PC-3 (cell line): ENCODE measurements at regions not wholly inside any gene's neighbourhood (a gene's known extent, or its start where the extent isn't known, plus 50 kb on each side); places are given as distances from the start of the nearest gene placed in this dataset.

Experiments used
- ATAC-seq: fragments of 200-7000 bp; cut with Tn5 transposase; 2 replicates; pipeline ENCODE4 v1.9.1; 2020; ENCODE audit warnings: mild to moderate bottlenecking, moderate library complexity
- BruUV-seq: library from RNA; stranded (reverse); fragments of 400-500 nt; replicated peaks from 2 replicates; lab custom pipeline; 2021; lab: Mats Ljungman, UMichigan
- CTCF ChIA-PET: fragments of 300-600 bp; sonication (Branson Sonifier 250); formaldehyde crosslinking; loops from one replicate; lab custom pipeline; 2022; ENCODE audit warnings: antibody characterized with exemption; lab: Charles Lee
- POLR2A ChIA-PET: fragments of 300-600 bp; sonication (Branson Sonifier 250); formaldehyde crosslinking; loops from one replicate; lab custom pipeline; 2022; ENCODE audit warnings: antibody characterized with exemption; ENCODE audit not compliant: unreplicated experiment; lab: Charles Lee
- DNase-seq: peaks from one replicate; pipeline ENCODE4 v3.0.0-alpha.2; 2015
- H2AFZ ChIP-seq: fragments of 300-600 bp; sonication (generic); 2 replicates; pipeline ENCODE4 v1.6.0; 2016; ENCODE audit warnings: antibody characterized with exemption, low read length
- H3F3A ChIP-seq: fragments of 300-600 bp; sonication (generic); one replicate; pipeline ENCODE4 v1.6.0; 2017; ENCODE audit warnings: antibody characterized with exemption, low read length, control low read depth, mild to moderate bottlenecking; ENCODE audit not compliant: unreplicated experiment
- H3K27ac ChIP-seq: fragments of 300-600 bp; sonication (generic); 2 replicates; pipeline ENCODE4 v1.5.1; 2016; ENCODE audit warnings: mild to moderate bottlenecking, low read length
- H3K27me3 ChIP-seq: fragments of 300-600 bp; sonication (generic); 2 replicates; pipeline ENCODE4 v1.6.1; 2016; ENCODE audit warnings: low read length, mixed read lengths
- H3K36me3 ChIP-seq: fragments of 300-600 bp; sonication (generic); 2 replicates; pipeline ENCODE4 v1.6.1; 2016; ENCODE audit warnings: low read depth, mixed run types, low read length, mixed read lengths
- H3K4me1 ChIP-seq: fragments of 300-600 bp; sonication (generic); 2 replicates; pipeline ENCODE4 v1.5.1; 2016; ENCODE audit warnings: low read length; ENCODE audit not compliant: insufficient read depth
- H3K4me2 ChIP-seq: fragments of 300-600 bp; sonication (generic); 2 replicates; pipeline ENCODE4 v1.6.0; 2016; ENCODE audit warnings: low read length
- H3K4me3 ChIP-seq: fragments of 300-600 bp; sonication (generic); 2 replicates; pipeline ENCODE4 v1.5.1; 2016; ENCODE audit warnings: mild to moderate bottlenecking, low read length, mixed read lengths
- H3K79me2 ChIP-seq: fragments of 300-600 bp; sonication (generic); 2 replicates; pipeline ENCODE4 v1.6.1; 2017; ENCODE audit warnings: low read length, mixed read lengths
- H3K9ac ChIP-seq: fragments of 300-600 bp; sonication (generic); 2 replicates; pipeline ENCODE4 v1.6.0; 2016; ENCODE audit warnings: mild to moderate bottlenecking, low read length
- H3K9me2 ChIP-seq: fragments of 300-600 bp; sonication (generic); replicated peaks from 2 replicates; pipeline ENCODE4 v1.6.1; 2016; ENCODE audit warnings: mixed run types, low read length, mixed read lengths
- H3K9me3 ChIP-seq: fragments of 300-600 bp; sonication (generic); 2 replicates; pipeline ENCODE4 v1.6.1; 2016; ENCODE audit warnings: low read length, mixed read lengths
- H4K20me1 ChIP-seq: fragments of 300-600 bp; sonication (generic); 2 replicates; pipeline ENCODE4 v1.6.1; 2016; ENCODE audit warnings: low read length, mixed read lengths
- EZH2 ChIP-seq: fragments of 300-600 bp; sonication (generic); IDR thresholded peaks from one replicate; pipeline ENCODE4 v1.6.1; 2017; ENCODE audit warnings: antibody characterized with exemption, mild to moderate bottlenecking, low read length; ENCODE audit not compliant: unreplicated experiment
- EZH2phosphoT487 ChIP-seq: fragments of 300-600 bp; sonication (generic); IDR thresholded peaks from 2 replicates; pipeline ENCODE4 v1.6.1; 2018; ENCODE audit warnings: mild to moderate bottlenecking, antibody characterized with exemption, low read length, borderline replicate concordance
- intact Hi-C: fragments of 100-400 bp; cut with micrococcal nuclease; formaldehyde crosslinking; loops from 2 replicates; pipeline ENCODE4 v1.9.0; 2023
- TF ChIP-seq, protein P1 (sequence below): fragments of 300-600 bp; sonication (generic); conservative IDR thresholded peaks from 2 replicates; pipeline ENCODE4 v1.5.1; 2017; ENCODE audit warnings: antibody characterized with exemption, low read depth, mild to moderate bottlenecking, low read length

- DNase-seq (no peak), ATAC-seq (no peak)
- Histone ChIP-seq H3K79me2 (no peaks in the 10 kb centered on the region), H2AFZ (no peak overlapping the region), H3K9ac (no peak overlapping the region), H3K27me3 (no peaks in the 10 kb centered on the region), H3K4me1 (peaks cover 46% of the 10 kb centered on the region), H3K27ac (no peak overlapping the region), H3K36me3 (no peaks in the 10 kb centered on the region), H3K4me3 (no peak overlapping the region), H3K4me2 (no peak overlapping the region), H3K9me3 (no peaks in the 10 kb centered on the region), H3F3A (peaks cover 10% of the 10 kb centered on the region), H4K20me1 (no peaks in the 10 kb centered on the region), H3K9me2 (no peaks in the 10 kb centered on the region)
- ChIA-PET CTCF (interaction anchor here (0.5 kb wide), 1 partner anchor 340 kb away, joined by 3 read pairs; no protein-coding TSS in a partner anchor), POLR2A (no interaction called here)
- intact Hi-C loops = no loop called here
- TF ChIP-seq EZH2phosphoT487 (no peak), EZH2 (no peak)
- TF ChIP-seq, protein P1, sequence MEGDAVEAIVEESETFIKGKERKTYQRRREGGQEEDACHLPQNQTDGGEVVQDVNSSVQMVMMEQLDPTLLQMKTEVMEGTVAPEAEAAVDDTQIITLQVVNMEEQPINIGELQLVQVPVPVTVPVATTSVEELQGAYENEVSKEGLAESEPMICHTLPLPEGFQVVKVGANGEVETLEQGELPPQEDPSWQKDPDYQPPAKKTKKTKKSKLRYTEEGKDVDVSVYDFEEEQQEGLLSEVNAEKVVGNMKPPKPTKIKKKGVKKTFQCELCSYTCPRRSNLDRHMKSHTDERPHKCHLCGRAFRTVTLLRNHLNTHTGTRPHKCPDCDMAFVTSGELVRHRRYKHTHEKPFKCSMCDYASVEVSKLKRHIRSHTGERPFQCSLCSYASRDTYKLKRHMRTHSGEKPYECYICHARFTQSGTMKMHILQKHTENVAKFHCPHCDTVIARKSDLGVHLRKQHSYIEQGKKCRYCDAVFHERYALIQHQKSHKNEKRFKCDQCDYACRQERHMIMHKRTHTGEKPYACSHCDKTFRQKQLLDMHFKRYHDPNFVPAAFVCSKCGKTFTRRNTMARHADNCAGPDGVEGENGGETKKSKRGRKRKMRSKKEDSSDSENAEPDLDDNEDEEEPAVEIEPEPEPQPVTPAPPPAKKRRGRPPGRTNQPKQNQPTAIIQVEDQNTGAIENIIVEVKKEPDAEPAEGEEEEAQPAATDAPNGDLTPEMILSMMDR = no peak
- no TSS peak for BruUV-seq
Observed at GRCh38 chr11:56909563-56909962, 79.2 kb upstream of the OR5AK2 start.

DNA sequence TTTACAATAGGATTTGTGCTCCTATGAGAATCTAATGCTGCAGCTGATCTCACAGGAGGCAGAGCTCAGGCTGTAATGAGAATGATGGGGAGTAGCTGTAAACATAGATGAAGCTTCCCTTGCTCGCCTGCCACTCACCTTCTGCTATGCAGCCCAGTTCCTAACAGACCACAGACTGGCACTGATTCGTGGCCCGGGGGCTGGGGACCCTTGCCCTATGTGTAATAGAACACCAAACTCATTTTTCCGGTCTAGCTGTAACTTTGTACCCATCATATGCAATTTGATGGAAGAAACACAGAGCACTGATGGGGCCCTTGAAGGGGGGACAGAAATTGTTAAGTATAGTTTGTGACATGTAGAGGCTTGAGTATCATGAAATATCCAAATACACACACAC is 79.6 kb upstream of the OR5AK2 start:
- Histone ChIP-seq H3K36me3 (no peaks in the 10 kb centered on the region), H3K4me2 (no peak overlapping the region), H3K9me2 (no peaks in the 10 kb centered on the region), H4K20me1 (no peaks in the 10 kb centered on the region), H2AFZ (no peak overlapping the region), H3K79me2 (no peaks in the 10 kb centered on the region), H3K4me1 (peaks cover 47% of the 10 kb centered on the region), H3F3A (peaks cover 10% of the 10 kb centered on the region), H3K27ac (no peak overlapping the region), H3K4me3 (no peak overlapping the region), H3K9ac (no peak overlapping the region), H3K9me3 (no peaks in the 10 kb centered on the region), H3K27me3 (no peaks in the 10 kb centered on the region)
- no TSS peak for BruUV-seq
- intact Hi-C loops = no loop called here
- no peak for ATAC-seq
- no peak for DNase-seq
- CTCF ChIA-PET = no interaction called here
- POLR2A ChIA-PET = no interaction called here
- no peak for TF ChIP-seq EZH2phosphoT487
- TF ChIP-seq, protein P1 = no peak
- no peak for TF ChIP-seq EZH2

DNA sequence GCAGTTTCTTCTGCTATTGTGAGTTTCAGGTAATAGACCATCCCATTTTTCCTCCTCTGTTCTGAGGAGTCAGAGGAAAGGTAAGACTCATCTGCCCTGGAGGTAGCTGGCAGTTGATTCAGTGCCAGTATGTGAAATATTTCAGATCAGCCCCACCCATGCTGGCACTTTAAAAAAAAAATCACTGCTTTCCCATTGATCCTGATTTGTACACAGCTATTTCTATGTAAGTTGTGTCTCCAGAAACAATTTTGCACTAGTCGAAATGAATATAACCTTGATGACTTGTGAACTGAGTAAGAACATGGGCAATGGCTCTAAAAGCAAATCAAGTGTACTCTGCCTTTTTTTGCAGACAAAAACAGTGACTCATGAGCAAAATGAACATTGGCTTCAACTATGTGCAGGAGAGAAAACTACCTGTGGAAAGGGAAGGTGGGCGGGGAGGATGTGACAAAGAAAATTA is 82.0 kb upstream of the OR5AK2 start:
- CTCF ChIA-PET = no interaction called here
- TF ChIP-seq, protein P1 = no peak
- TF ChIP-seq EZH2 = no peak
- TF ChIP-seq EZH2phosphoT487 = no peak
- no TSS peak for BruUV-seq
- Histone ChIP-seq H3K4me1 (peaks cover 50% of the 10 kb centered on the region), H3K4me3 (peak overlapping the region; percentile 34; the same call in 1 of the 2 replicates), H4K20me1 (no peaks in the 10 kb centered on the region), H3F3A (peaks cover 10% of the 10 kb centered on the region), H2AFZ (no peak overlapping the region; the same call in 1 of the 2 replicates), H3K9ac (peak overlapping the region; percentile 53), H3K9me3 (no peaks in the 10 kb centered on the region), H3K9me2 (no peaks in the 10 kb centered on the region), H3K27me3 (no peaks in the 10 kb centered on the region), H3K27ac (peak overlapping the region; percentile 92), H3K4me2 (peak overlapping the region; percentile 76), H3K36me3 (no peaks in the 10 kb centered on the region), H3K79me2 (no peaks in the 10 kb centered on the region)
- ATAC-seq (peak; percentile 37; the same call in 1 of the 2 replicates), DNase-seq (peak; percentile 90)
- intact Hi-C loops = no loop called here
- POLR2A ChIA-PET = no interaction called here
